Esophagus squamous epithelium (tissue), 5 donors: ENCODE measurements at regions not wholly inside any gene's neighbourhood (a gene's known extent, or its start where the extent isn't known, plus 50 kb on each side); places are given as distances from the start of the nearest gene placed in this dataset.

Experiments used
- DNase-seq: peaks from one replicate; lab custom pipeline; 2025; lab: John Stamatoyannopoulos, UW
- H3K27ac ChIP-seq, 4 donors: fragments of 200-600 bp; sonication (generic); one replicate each; pipeline ENCODE4 v1.5.1; 2016 to 2019; ENCODE audit warnings: mild to moderate bottlenecking in 1 of 4
- H3K27me3 ChIP-seq, 4 donors: fragments of 200-600 bp; sonication (generic); 1 replicate in 3 of 4; 2 replicates in 1 of 4; pipeline versions ENCODE4 v1.5.1 to v1.6.0; 2017 to 2021; ENCODE audit warnings: antibody characterized with exemption in 1 of 4
- H3K36me3 ChIP-seq, 3 donors: fragments of 200-600 bp; sonication (generic); one replicate each; pipeline ENCODE4 v1.5.1; 2016 to 2019
- H3K4me1 ChIP-seq, 3 donors: fragments of 200-600 bp; sonication (generic); one replicate each; pipeline ENCODE4 v1.5.1; 2017 to 2019
- H3K4me3 ChIP-seq, 4 donors: fragments of 200-600 bp; sonication (generic); 1 replicate in 3 of 4; 2 replicates in 1 of 4; pipeline ENCODE4 v1.5.1; 2016 to 2019; ENCODE audit warnings: mild to moderate bottlenecking in 2 of 4, moderate library complexity in 1 of 4
- H3K9me3 ChIP-seq, 3 donors: fragments of 200-600 bp; sonication (generic); one replicate each; pipeline ENCODE4 v1.5.1; 2016 to 2019
- CTCF ChIP-seq, 6 experiments: fragments of 450-650 bp in 4 of 6; fragments of 200-600 bp in 2 of 6; sonication (generic) in 2 of 6; IDR thresholded peaks; one replicate each; pipeline ENCODE4 v1.5.1; 2016 to 2019; ENCODE audit warnings: antibody characterized with exemption in 6 of 6, mild to moderate bottlenecking in 4 of 6, moderate library complexity in 4 of 6
- POLR2A ChIP-seq, 4 donors: fragments of 450-650 bp; IDR thresholded peaks; one replicate each; pipeline ENCODE4 v1.6.1; 2017; ENCODE audit warnings: antibody characterized with exemption in 4 of 4, mild to moderate bottlenecking in 4 of 4, moderate library complexity in 3 of 4
- WGBS, 2 donors: methylation state at CpG; one replicate each; pipeline ENCODE4 v1.1.5; 2018; 5-methylcytosine and 5-hydroxymethylcytosine counted together
- intact Hi-C: fragments of 100-400 bp; cut with DNase I; formaldehyde crosslinking; loops from one replicate; pipeline ENCODE4 v1.15.0; 2022
- donor health status: DM: yes; HTN: yes; CAD: no.

- Histone ChIP-seq H3K27ac (no peak overlapping the region), H3K27me3 (peaks cover 0 to 9% (median 0%) of the 10 kb centered on the region in 4 donors), H3K4me1 (peaks cover 0 to 7% (median 0%) of the 10 kb centered on the region in 3 donors), H3K9me3 (peaks cover 0 to 6% (median 5%) of the 10 kb centered on the region in 3 donors), H3K36me3 (no peaks in the 10 kb centered on the region), H3K4me3 (no peak overlapping the region)
- WGBS, 2 donors, result 38 to 40% methylated on average over 4 of the region's 4 CpGs
- intact Hi-C loops, result no loop called here
- DNase-seq, result no peak
- TF ChIP-seq POLR2A (IDR thresholded peaks at IDR 0.05), result no peak
- no peak for TF ChIP-seq CTCF (IDR thresholded peaks at IDR 0.05)
Measured at GRCh38 chr1:14055442-14056223, 355.6 kb downstream of the PRDM2 start.

GRCh38 chr1:14057640-14058039, 357.7 kb downstream of the PRDM2 start:
- no peak overlapping the region for H3K27ac ChIP-seq
- no peak overlapping the region for H3K4me3 ChIP-seq
- H3K27me3 ChIP-seq, result peaks cover 0 to 9% (median 0%) of the 10 kb centered on the region in 4 donors
- no peak for DNase-seq
- H3K9me3 ChIP-seq, result peaks cover 0 to 6% (median 5%) of the 10 kb centered on the region in 3 donors
- TF ChIP-seq POLR2A (IDR thresholded peaks at IDR 0.05), result no peak
- TF ChIP-seq CTCF (IDR thresholded peaks at IDR 0.05), result no peak
- peaks cover 0 to 7% (median 0%) of the 10 kb centered on the region in 3 donors for H3K4me1 ChIP-seq
- no peaks in the 10 kb centered on the region for H3K36me3 ChIP-seq
- intact Hi-C loops, result no loop called here
- WGBS, 2 donors, result 87% methylated on average over 3 of the region's 3 CpGs

GRCh38 chr1:14061204-14061603, 361.2 kb downstream of the PRDM2 start:
- no peaks in the 10 kb centered on the region for H3K36me3 ChIP-seq

GRCh38 chr1:14061722-14062121, 361.7 kb downstream of the PRDM2 start:
- WGBS, 2 donors, result 80 to 97% methylated on average over 5 of the region's 5 CpGs
- peaks cover 0 to 6% (median 5%) of the 10 kb centered on the region in 3 donors for H3K9me3 ChIP-seq
- H3K27me3 ChIP-seq, result peaks cover 0 to 12% (median 0%) of the 10 kb centered on the region in 4 donors
- no peak overlapping the region for H3K27ac ChIP-seq
- intact Hi-C loops, result no loop called here
- no peak for TF ChIP-seq CTCF (IDR thresholded peaks at IDR 0.05)
- no peak for TF ChIP-seq POLR2A (IDR thresholded peaks at IDR 0.05)
- H3K4me3 ChIP-seq, result no peak overlapping the region
- H3K4me1 ChIP-seq, result peaks cover 0 to 11% (median 0%) of the 10 kb centered on the region in 3 donors
- H3K36me3 ChIP-seq, result no peaks in the 10 kb centered on the region
- no peak for DNase-seq

More at GRCh38 chr1:14061204-14061603, 361.2 kb downstream of the PRDM2 start:
- DNase-seq, result no peak
- peaks cover 0 to 9% (median 0%) of the 10 kb centered on the region in 4 donors for H3K27me3 ChIP-seq
- TF ChIP-seq POLR2A (IDR thresholded peaks at IDR 0.05) (no peak), CTCF (IDR thresholded peaks at IDR 0.05) (no peak)
- peaks cover 0 to 11% (median 0%) of the 10 kb centered on the region in 3 donors for H3K4me1 ChIP-seq
- no peak overlapping the region for H3K4me3 ChIP-seq
- 92 to 93% methylated on average over 3 of the region's 3 CpGs for WGBS, 2 donors
- intact Hi-C loops, result no loop called here
- H3K9me3 ChIP-seq, result peaks cover 0 to 6% (median 5%) of the 10 kb centered on the region in 3 donors
- no peak overlapping the region for H3K27ac ChIP-seq

- TF ChIP-seq CTCF (IDR thresholded peaks at IDR 0.05) (no peak), POLR2A (IDR thresholded peaks at IDR 0.05) (no peak)
- H3K9me3 ChIP-seq, result peaks cover 0 to 6% (median 5%) of the 10 kb centered on the region in 3 donors
- intact Hi-C loops, result no loop called here
- 45 to 52% methylated on average over 4 of the region's 4 CpGs for WGBS, 2 donors
- DNase-seq, result no peak
- peaks cover 0 to 11% (median 0%) of the 10 kb centered on the region in 3 donors for H3K4me1 ChIP-seq
- H3K4me3 ChIP-seq, result no peak overlapping the region
- no peak overlapping the region for H3K27ac ChIP-seq
- H3K27me3 ChIP-seq, result peaks cover 0 to 12% (median 0%) of the 10 kb centered on the region in 4 donors
- no peaks in the 10 kb centered on the region for H3K36me3 ChIP-seq
Measured at GRCh38 chr1:14062669-14063068, 362.7 kb downstream of the PRDM2 start.
